Memory B cell (primary cell): ENCODE measurements at regions not wholly inside any gene's neighbourhood (a gene's known extent, or its start where the extent isn't known, plus 50 kb on each side); places are given as distances from the start of the nearest gene placed in this dataset.
"Not testable (repeated sequence)": the region's sequence is repeated elsewhere in the genome, so short reads cannot be mapped to it uniquely, and the experiment has no call there.

Experiments used
- ATAC-seq: fragments of 150-1000 bp; cut with Tn5 transposase; 2 replicates; pipeline ENCODE4 v1.10.0; 2021; ENCODE audit warnings: low read depth, mild to moderate bottlenecking, moderate library complexity
- DNase-seq, 2 donors: peaks; one replicate each; pipeline ENCODE4 v3.0.0; 2022; ENCODE audit warnings: low spot score in 2 of 2
- H3K27ac Mint-ChIP-seq: one replicate; pipeline ENCODE4 v1.8.0; 2022; ENCODE audit warnings: mild to moderate bottlenecking, moderate library complexity, mixed read lengths
- H3K27me3 Mint-ChIP-seq: one replicate; pipeline ENCODE4 v1.8.0; 2022; ENCODE audit warnings: mixed read lengths
- H3K36me3 Mint-ChIP-seq: one replicate; pipeline ENCODE4 v1.8.0; 2022; ENCODE audit warnings: mild to moderate bottlenecking, mixed read lengths
- H3K4me1 Mint-ChIP-seq: one replicate; pipeline ENCODE4 v1.8.0; 2022; ENCODE audit warnings: mixed read lengths
- H3K4me3 Mint-ChIP-seq: one replicate; pipeline ENCODE4 v1.8.0; 2022; ENCODE audit warnings: mild to moderate bottlenecking, moderate library complexity, mixed read lengths
- H3K9me3 Mint-ChIP-seq: one replicate; pipeline ENCODE4 v1.8.0; 2022; ENCODE audit warnings: mixed read lengths

- peaks cover 5% of the 10 kb centered on the region for H3K27me3 Mint-ChIP-seq
- H3K9me3 Mint-ChIP-seq: peaks cover 4% of the 10 kb centered on the region
- ATAC-seq (no peak), DNase-seq (no peak)
- no peaks in the 10 kb centered on the region for H3K36me3 Mint-ChIP-seq
- no peaks in the 10 kb centered on the region for H3K4me1 Mint-ChIP-seq
- H3K27ac Mint-ChIP-seq: no peak overlapping the region
- no peak overlapping the region for H3K4me3 Mint-ChIP-seq
Measured at GRCh38 chr4:8674311-8674885, 81.8 kb downstream of the CPZ start.

- H3K9me3 Mint-ChIP-seq, H3K36me3 Mint-ChIP-seq, H3K27ac Mint-ChIP-seq, H3K27me3 Mint-ChIP-seq, ATAC-seq, DNase-seq, H3K4me3 Mint-ChIP-seq, H3K4me1 Mint-ChIP-seq: not testable (repeated sequence)
Measured at GRCh38 chr4:8673106-8673505, 80.5 kb downstream of the CPZ start.

GRCh38 chr4:8672486-8672885 lies 79.9 kb downstream of the CPZ start:
- Mint-ChIP-seq H3K9me3 (peaks cover 7% of the 10 kb centered on the region), H3K27ac (no peak overlapping the region), H3K4me1 (no peaks in the 10 kb centered on the region), H3K4me3 (no peak overlapping the region), H3K36me3 (no peaks in the 10 kb centered on the region), H3K27me3 (peaks cover 7% of the 10 kb centered on the region)
- no peak for DNase-seq
- no peak for ATAC-seq

GRCh38 chr4:8671712-8672290 lies 79.2 kb downstream of the CPZ start:
- Mint-ChIP-seq H3K9me3 (peaks cover 6% of the 10 kb centered on the region), H3K27me3 (peaks cover 7% of the 10 kb centered on the region), H3K4me1 (no peaks in the 10 kb centered on the region), H3K4me3 (no peak overlapping the region), H3K36me3 (no peaks in the 10 kb centered on the region), H3K27ac (no peak overlapping the region)
- no peak for ATAC-seq
- DNase-seq: no peak
